H1 (cell line): ENCODE measurements at regions not wholly inside any gene's neighbourhood (a gene's known extent, or its start where the extent isn't known, plus 50 kb on each side); places are given as distances from the start of the nearest gene placed in this dataset.

Source experiments
- CTCF ChIA-PET: fragments of 300-600 bp; sonication (Branson Sonifier 250); formaldehyde crosslinking; loops from one replicate; lab custom pipeline; 2021; ENCODE audit not compliant: partially characterized antibody; lab: Charles Lee
- POLR2A ChIA-PET: fragments of 300-600 bp; sonication (Branson Sonifier 250); formaldehyde crosslinking; loops from one replicate; lab custom pipeline; 2021; ENCODE audit warnings: inconsistent platforms; ENCODE audit not compliant: partially characterized antibody; lab: Charles Lee
- DNase-seq, 2 experiments: peaks; one replicate each; pipeline versions ENCODE4 v3.0.0 to v3.0.0-alpha.2; 2010 to 2022; ENCODE audit warnings: low spot score in 2 of 2, low read depth in 1 of 2, mixed read lengths in 1 of 2
- FAIRE-seq: peaks from 2 replicates; lab custom pipeline; 2011; peaks lifted over from hg19 to GRCh38; lab: Jason Lieb, UNC
- H2AFZ ChIP-seq: 2 replicates; pipeline ENCODE4 v1.8.1; 2012; ENCODE audit warnings: low read length, inconsistent platforms
- H2AK5ac ChIP-seq: 2 replicates; pipeline ENCODE4 v1.6.1; 2013; ENCODE audit warnings: low read depth, low read length
- H2BK120ac ChIP-seq: replicated peaks from 2 replicates; pipeline ENCODE3; 2013; ENCODE audit warnings: low read depth, low read length, inconsistent platforms
- H2BK12ac ChIP-seq: 2 replicates; pipeline ENCODE4 v1.6.1; 2013; ENCODE audit warnings: low read depth, low read length
- H2BK15ac ChIP-seq: 2 replicates; pipeline ENCODE4 v1.6.1; 2013; ENCODE audit warnings: low read length
- H2BK20ac ChIP-seq: 2 replicates; pipeline ENCODE4 v1.6.1; 2013; ENCODE audit warnings: low read length
- H2BK5ac ChIP-seq: 2 replicates; pipeline ENCODE4 v1.6.1; 2013; ENCODE audit warnings: low read depth, low read length
- H3K14ac ChIP-seq: 2 replicates; pipeline ENCODE4 v1.6.1; 2013; ENCODE audit warnings: inconsistent platforms; ENCODE audit not compliant: insufficient read length
- H3K18ac ChIP-seq: 2 replicates; pipeline ENCODE4 v1.6.1; 2013; ENCODE audit warnings: low read length; ENCODE audit errors: extremely low read depth
- H3K23ac ChIP-seq: 2 replicates; pipeline ENCODE4 v1.6.1; 2013; ENCODE audit warnings: inconsistent platforms; ENCODE audit not compliant: insufficient read length
- H3K23me2 ChIP-seq: 2 replicates; pipeline ENCODE4 v1.6.1; 2013; ENCODE audit warnings: low read depth, low read length
- H3K27ac ChIP-seq: 2 replicates; pipeline ENCODE4 v1.6.1; 2011; ENCODE audit warnings: low read depth, low read length, inconsistent platforms
- H3K27me3 ChIP-seq, 4 experiments: replicated peaks in 1 of 4; 1 replicate in 1 of 4; 2 replicates in 3 of 4; pipeline versions ENCODE4 v1.6.1 to v1.8.1; 2011 to 2013; ENCODE audit warnings: low read length in 3 of 4, mild to moderate bottlenecking in 3 of 4, inconsistent platforms in 2 of 4, mixed read lengths in 2 of 4, moderate library complexity in 1 of 4; ENCODE audit not compliant: control insufficient read depth in 3 of 4, insufficient read depth in 3 of 4; ENCODE audit errors: extremely low read depth in 1 of 4
- H3K36me3 ChIP-seq, 4 experiments: 2 replicates each; pipeline versions ENCODE4 v1.6.1 to v1.8.1; 2011 to 2013; ENCODE audit warnings: mild to moderate bottlenecking in 4 of 4, low read length in 3 of 4, moderate library complexity in 2 of 4, control low read depth in 1 of 4, inconsistent platforms in 1 of 4; ENCODE audit not compliant: insufficient read depth in 4 of 4, control insufficient read depth in 2 of 4
- H3K4ac ChIP-seq: replicated peaks from 2 replicates; pipeline ENCODE3; 2013; ENCODE audit warnings: low read length, low read depth, mixed read lengths, inconsistent platforms; ENCODE audit not compliant: insufficient read length
- H3K4me1 ChIP-seq, 4 experiments: replicated peaks in 1 of 4; 1 replicate in 1 of 4; 2 replicates in 3 of 4; pipeline versions ENCODE4 v1.6.1 to v1.8.1; 2011 to 2013; ENCODE audit warnings: low read length in 3 of 4, inconsistent platforms in 2 of 4, mixed read lengths in 1 of 4; ENCODE audit not compliant: insufficient read depth in 4 of 4, control insufficient read depth in 3 of 4
- H3K4me2 ChIP-seq, 2 experiments: 2 replicates each; pipeline versions ENCODE4 v1.6.1 to v1.8.1; 2011 to 2013; ENCODE audit warnings: low read depth in 2 of 2, low read length in 2 of 2, control low read depth in 1 of 2, inconsistent platforms in 1 of 2, mild to moderate bottlenecking in 1 of 2; ENCODE audit not compliant: insufficient read depth in 1 of 2
- H3K4me3 ChIP-seq, 4 experiments: fragments of 200-600, 300-600 bp in 1 of 4; sonication (generic), shearing (Covaris generic), sonication (Bioruptor Twin) in 1 of 4; 2 replicates each; pipeline versions ENCODE4 v1.5.1 to v1.8.1; 2011 to 2016; ENCODE audit warnings: low read length in 4 of 4, low read depth in 3 of 4, control low read depth in 2 of 4, inconsistent platforms in 2 of 4, mild to moderate bottlenecking in 2 of 4, mixed read lengths in 1 of 4, moderate library complexity in 1 of 4; ENCODE audit not compliant: insufficient read depth in 2 of 4; ENCODE audit errors: extremely low read depth in 1 of 4
- H3K56ac ChIP-seq: replicated peaks from 2 replicates; pipeline ENCODE3; 2013; ENCODE audit warnings: low read depth, mild to moderate bottlenecking, mixed read lengths, low read length, inconsistent platforms; ENCODE audit not compliant: insufficient read length
- H3K79me1 ChIP-seq: 2 replicates; pipeline ENCODE4 v1.6.1; 2013; ENCODE audit warnings: low read depth, low read length, control low read depth
- H3K79me2 ChIP-seq, 2 experiments: 2 replicates each; pipeline versions ENCODE4 v1.6.1 to v1.8.1; 2012 to 2013; ENCODE audit warnings: low read length in 2 of 2, mild to moderate bottlenecking in 2 of 2, inconsistent platforms in 1 of 2; ENCODE audit not compliant: insufficient read depth in 2 of 2, control insufficient read depth in 1 of 2
- H3K9ac ChIP-seq, 4 experiments: replicated peaks in 1 of 4; 1 replicate in 1 of 4; 2 replicates in 3 of 4; pipeline versions ENCODE4 v1.6.1 to v1.8.1; 2011 to 2013; ENCODE audit warnings: low read depth in 3 of 4, low read length in 3 of 4, control low read depth in 2 of 4, mild to moderate bottlenecking in 2 of 4, moderate library complexity in 2 of 4, inconsistent platforms in 1 of 4; ENCODE audit errors: extremely low read depth in 1 of 4
- H3K9me3 ChIP-seq, 2 experiments: 2 replicates each; pipeline versions ENCODE4 v1.6.1 to v1.8.1; 2012 to 2013; ENCODE audit warnings: mild to moderate bottlenecking in 2 of 2, moderate library complexity in 2 of 2, control low read depth in 1 of 2, inconsistent platforms in 1 of 2, low read depth in 1 of 2, low read length in 1 of 2, mixed read lengths in 1 of 2; ENCODE audit not compliant: insufficient read depth in 2 of 2
- H4K20me1 ChIP-seq, 2 experiments: replicated peaks in 1 of 2; 2 replicates each; pipeline versions ENCODE3 to v1.8.1; 2011 to 2013; ENCODE audit warnings: inconsistent platforms in 2 of 2, low read length in 2 of 2, mild to moderate bottlenecking in 1 of 2; ENCODE audit not compliant: insufficient read depth in 2 of 2, control insufficient read depth in 1 of 2
- H4K5ac ChIP-seq: 2 replicates; pipeline ENCODE4 v1.6.1; 2013; ENCODE audit warnings: low read length, low read depth, mixed read lengths, inconsistent platforms; ENCODE audit not compliant: insufficient read length
- H4K8ac ChIP-seq: 2 replicates; pipeline ENCODE4 v1.8.0; 2013; ENCODE audit warnings: mild to moderate bottlenecking, moderate library complexity, low read length, inconsistent platforms; ENCODE audit not compliant: insufficient read depth; ENCODE audit errors: extremely low read depth
- H4K91ac ChIP-seq: replicated peaks from 2 replicates; pipeline ENCODE3; 2013; ENCODE audit warnings: low read length, mixed read lengths, inconsistent platforms; ENCODE audit not compliant: insufficient read length
- CREB1 ChIP-seq: IDR thresholded peaks from 2 replicates; pipeline ENCODE4 v1.6.1; 2012; ENCODE audit warnings: inconsistent platforms
- EP300 ChIP-seq, 2 experiments: IDR thresholded peaks; 1 replicate in 1 of 2; 2 replicates in 1 of 2; pipeline ENCODE4 v1.6.1; 2011 to 2012; ENCODE audit warnings: low read depth in 2 of 2, low read length in 2 of 2, mild to moderate bottlenecking in 2 of 2, borderline replicate concordance in 1 of 2, inconsistent platforms in 1 of 2, moderate library complexity in 1 of 2
- NANOG ChIP-seq: IDR thresholded peaks from 2 replicates; pipeline ENCODE4 v1.6.1; 2011; ENCODE audit warnings: low read length, low read depth, mild to moderate bottlenecking, inconsistent platforms; ENCODE audit not compliant: insufficient read depth, poor library complexity, severe bottlenecking
- RXRA ChIP-seq: IDR thresholded peaks from 2 replicates; pipeline ENCODE4 v1.6.1; 2011; ENCODE audit warnings: low read depth, mild to moderate bottlenecking, low read length, moderate library complexity; ENCODE audit not compliant: insufficient read depth
- SIX5 ChIP-seq: IDR thresholded peaks from 2 replicates; pipeline ENCODE4 v1.6.1; 2011; ENCODE audit warnings: mild to moderate bottlenecking, low read depth, low read length
- SRF ChIP-seq: IDR thresholded peaks from 2 replicates; pipeline ENCODE4 v1.6.1; 2011; ENCODE audit warnings: mild to moderate bottlenecking, low read depth, low read length, moderate library complexity
- TBP ChIP-seq: IDR thresholded peaks from 2 replicates; pipeline ENCODE4 v1.6.1; 2011; ENCODE audit warnings: low read depth, low read length, improper control_type of control experiment
- whole genome bisulfite sequencing, 2 experiments: shearing (Covaris generic) in 1 of 2; methylation state at CpG; one replicate each; pipeline versions ENCODE4 v1.1.6 to v1.1.7; 2013 to 2015; ENCODE audit warnings: low lambda C conversion rate in 2 of 2, mixed read lengths in 2 of 2, inconsistent platforms in 1 of 2, low coverage in 1 of 2, missing lambda C conversion rate in 1 of 2; ENCODE audit not compliant: insufficient replicate concordance in 2 of 2, insufficient coverage in 1 of 2, insufficient read length in 1 of 2; ENCODE audit errors: extremely low coverage in 1 of 2, missing lambda C conversion rate in 1 of 2; 5-methylcytosine and 5-hydroxymethylcytosine counted together
- TF ChIP-seq, protein P1 (sequence below): IDR thresholded peaks from 2 replicates; pipeline ENCODE4 v1.6.1; 2012; ENCODE audit warnings: inconsistent platforms

DNA sequence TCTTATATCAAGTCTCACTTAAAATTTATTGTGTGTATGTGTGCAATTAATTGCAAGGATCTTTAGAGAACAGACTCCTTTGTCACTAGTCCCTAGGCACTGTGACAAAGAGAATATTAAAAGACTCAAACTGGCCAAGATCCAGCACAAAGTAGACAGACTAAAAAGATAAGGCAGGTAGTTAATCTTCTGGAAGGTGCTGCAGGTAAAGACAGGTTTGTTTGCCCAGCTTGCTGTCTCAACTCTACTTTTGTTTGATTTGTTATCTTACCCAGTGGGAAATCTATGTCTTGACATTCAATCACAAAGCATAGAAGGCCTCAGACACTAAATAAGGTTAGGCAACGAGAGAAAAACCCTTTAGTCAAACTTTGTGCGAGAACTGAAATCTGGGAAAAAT is 807.9 kb upstream of the LRRN3 start:
- Histone ChIP-seq H2BK5ac (no peak overlapping the region), H3K27ac (no peak overlapping the region), H3K14ac (no peak overlapping the region), H3K27me3 (no peaks in the 10 kb centered on the region), H3K56ac (no peak overlapping the region), H2AK5ac (no peak overlapping the region), H3K4me2 (no peak overlapping the region), H3K79me2 (no peaks in the 10 kb centered on the region), H3K36me3 (no peaks in the 10 kb centered on the region), H2BK120ac (no peak overlapping the region), H3K9ac (no peak overlapping the region), H3K18ac (no peak overlapping the region), H3K4ac (no peak overlapping the region), H4K20me1 (no peaks in the 10 kb centered on the region), H2AFZ (no peak overlapping the region), H3K4me3 (no peak overlapping the region), H4K8ac (no peak overlapping the region), H3K23ac (no peak overlapping the region), H2BK15ac (no peak overlapping the region), H4K91ac (no peak overlapping the region), H4K5ac (no peak overlapping the region), H3K9me3 (no peaks in the 10 kb centered on the region), H3K79me1 (no peaks in the 10 kb centered on the region), H2BK12ac (no peak overlapping the region), H3K23me2 (no peaks in the 10 kb centered on the region), H2BK20ac (no peak overlapping the region), H3K4me1 (no peaks in the 10 kb centered on the region)
- TF ChIP-seq TBP (no peak), CREB1 (no peak), NANOG (no peak), SRF (no peak), RXRA (no peak), SIX5 (no peak), EP300 (IDR thresholded peaks at IDR 0.05; ENCODE audit: borderline replicate concordance in 1 of 2, low read depth in 2 of 2, low read length in 2 of 2) (no peak)
- TF ChIP-seq, protein P1, sequence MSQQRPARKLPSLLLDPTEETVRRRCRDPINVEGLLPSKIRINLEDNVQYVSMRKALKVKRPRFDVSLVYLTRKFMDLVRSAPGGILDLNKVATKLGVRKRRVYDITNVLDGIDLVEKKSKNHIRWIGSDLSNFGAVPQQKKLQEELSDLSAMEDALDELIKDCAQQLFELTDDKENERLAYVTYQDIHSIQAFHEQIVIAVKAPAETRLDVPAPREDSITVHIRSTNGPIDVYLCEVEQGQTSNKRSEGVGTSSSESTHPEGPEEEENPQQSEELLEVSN, result no peak
- FAIRE-seq (no peak), DNase-seq (no peak)
- WGBS, 2 experiments, result 70% methylated on average over 2 of the region's 2 CpGs; no CpG with 5 or more reads in 1 of the 2 experiments
- CTCF ChIA-PET, result no interaction called here
- POLR2A ChIA-PET, result no interaction called here
